ENCODE measurements at regions not wholly inside any gene's neighbourhood (a gene's known extent, or its start where the extent isn't known, plus 50 kb on each side); places are given as distances from the start of the nearest gene placed in this dataset.

- in situ Hi-C loops (cut with MboI) = no loop called here
- Histone ChIP-seq H3K9me2 (ENCODE audit: insufficient read depth) (no peaks in the 10 kb centered on the region), H2AFZ (no peak overlapping the region), H3K79me2 (ENCODE audit: insufficient read depth) (no peaks in the 10 kb centered on the region), H3K36me3 (ENCODE audit: low read depth) (no peaks in the 10 kb centered on the region), H3F3A (ENCODE audit: insufficient read depth) (no peaks in the 10 kb centered on the region), H3K4me3 (no peak overlapping the region), H3K9ac (no peak overlapping the region), H3K4me2 (ENCODE audit: unreplicated experiment) (no peak overlapping the region), H3K27me3 (replicated peaks; ENCODE audit: insufficient read depth) (no peaks in the 10 kb centered on the region), H3K4me1 (ENCODE audit: insufficient read depth) (no peaks in the 10 kb centered on the region), H3K9me3 (ENCODE audit: low read depth) (no peaks in the 10 kb centered on the region), H4K20me1 (ENCODE audit: insufficient read depth) (no peaks in the 10 kb centered on the region), H3K27ac (no peak overlapping the region)
- no peak for DNase-seq
- TF ChIP-seq EZH2 (IDR thresholded peaks at IDR 0.05; ENCODE audit: insufficient read depth, poor library complexity, severe bottlenecking) (no peak), EZH2phosphoT487 (IDR thresholded peaks at IDR 0.05; ENCODE audit: insufficient read depth, low read depth) (no peak)
- WGBS, 2 experiments (ENCODE audit: low coverage in 1 of 2, low lambda C conversion rate in 2 of 2, missing lambda C conversion rate in 2 of 2) = 94 to 97% methylated on average over 2 of the region's 2 CpGs
These were observed 83.3 kb downstream of the ALDH8A1 start for GRCh38 chr6:134866563-134866962.

- TF ChIP-seq EZH2phosphoT487 (IDR thresholded peaks at IDR 0.05; ENCODE audit: insufficient read depth, low read depth) (no peak), EZH2 (IDR thresholded peaks at IDR 0.05; ENCODE audit: insufficient read depth, poor library complexity, severe bottlenecking) (no peak)
- H3K4me3 ChIP-seq = no peak overlapping the region
- H2AFZ ChIP-seq = no peak overlapping the region
- H3K9ac ChIP-seq = no peak overlapping the region
- no peaks in the 10 kb centered on the region for H3K27me3 ChIP-seq (replicated peaks; ENCODE audit: insufficient read depth)
- no peak for DNase-seq
- H3K9me3 ChIP-seq (ENCODE audit: low read depth) = no peaks in the 10 kb centered on the region
- no peaks in the 10 kb centered on the region for H4K20me1 ChIP-seq (ENCODE audit: insufficient read depth)
- no peak overlapping the region for H3K27ac ChIP-seq
- H3K79me2 ChIP-seq (ENCODE audit: insufficient read depth) = no peaks in the 10 kb centered on the region
- WGBS, 2 experiments (ENCODE audit: low coverage in 1 of 2, low lambda C conversion rate in 2 of 2, missing lambda C conversion rate in 2 of 2) = 69 to 74% methylated on average over 3 of the region's 3 CpGs
- in situ Hi-C loops (cut with MboI) = no loop called here
- H3F3A ChIP-seq (ENCODE audit: insufficient read depth) = no peaks in the 10 kb centered on the region
- no peaks in the 10 kb centered on the region for H3K36me3 ChIP-seq (ENCODE audit: low read depth)
- H3K9me2 ChIP-seq (ENCODE audit: insufficient read depth) = no peaks in the 10 kb centered on the region
- H3K4me2 ChIP-seq (ENCODE audit: unreplicated experiment) = no peak overlapping the region
- no peaks in the 10 kb centered on the region for H3K4me1 ChIP-seq (ENCODE audit: insufficient read depth)
These were observed 85.3 kb downstream of the ALDH8A1 start for GRCh38 chr6:134864558-134864957.

DNA sequence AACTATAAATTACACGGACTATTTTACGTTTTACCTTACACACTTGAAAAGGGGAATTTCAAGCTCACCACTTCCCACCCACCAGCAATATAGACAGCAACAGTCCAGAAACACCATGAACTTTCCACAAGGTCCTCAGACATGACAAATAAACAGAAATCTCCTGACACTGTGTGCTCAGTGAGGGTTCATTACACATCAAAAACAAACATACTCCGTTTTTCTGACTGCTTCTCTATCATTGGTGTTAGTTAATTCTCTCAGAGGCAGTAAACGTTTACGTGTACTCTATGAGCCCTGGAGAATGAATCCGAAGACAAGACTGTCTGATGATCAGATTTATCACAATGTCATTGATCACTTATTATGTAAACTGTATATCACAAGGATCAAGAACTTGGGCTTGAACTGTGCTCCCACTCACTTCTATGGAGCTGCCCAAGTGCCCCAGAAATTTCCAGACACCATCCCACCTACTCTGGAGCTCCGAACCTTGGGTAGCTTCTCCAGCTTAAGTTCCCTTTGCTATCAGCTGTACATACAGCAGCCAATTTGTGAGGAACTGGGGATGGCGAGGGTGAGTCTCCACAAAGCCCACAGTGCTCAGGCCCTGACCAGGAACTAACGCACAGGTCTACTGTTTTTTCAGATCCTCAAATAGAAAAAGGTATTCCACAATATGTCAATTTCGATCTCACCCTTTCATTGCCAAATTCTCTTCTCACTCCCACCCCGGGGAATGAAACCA is 86.0 kb downstream of the ALDH8A1 start:
- Histone ChIP-seq H3K9me2 (ENCODE audit: insufficient read depth) (no peaks in the 10 kb centered on the region), H4K20me1 (ENCODE audit: insufficient read depth) (no peaks in the 10 kb centered on the region), H3K9ac (no peak overlapping the region), H3K9me3 (ENCODE audit: low read depth) (no peaks in the 10 kb centered on the region), H3K4me2 (ENCODE audit: unreplicated experiment) (no peak overlapping the region), H3F3A (ENCODE audit: insufficient read depth) (no peaks in the 10 kb centered on the region), H3K27me3 (replicated peaks; ENCODE audit: insufficient read depth) (no peaks in the 10 kb centered on the region), H3K4me3 (no peak overlapping the region), H3K27ac (no peak overlapping the region), H3K4me1 (ENCODE audit: insufficient read depth) (no peaks in the 10 kb centered on the region), H3K79me2 (ENCODE audit: insufficient read depth) (no peaks in the 10 kb centered on the region), H3K36me3 (ENCODE audit: low read depth) (no peaks in the 10 kb centered on the region), H2AFZ (no peak overlapping the region)
- 72 to 73% methylated on average over 11 of the region's 11 CpGs for WGBS, 2 experiments (ENCODE audit: low coverage in 1 of 2, low lambda C conversion rate in 2 of 2, missing lambda C conversion rate in 2 of 2)
- in situ Hi-C loops (cut with MboI) = no loop called here
- TF ChIP-seq EZH2phosphoT487 (IDR thresholded peaks at IDR 0.05; ENCODE audit: insufficient read depth, low read depth) (no peak), EZH2 (IDR thresholded peaks at IDR 0.05; ENCODE audit: insufficient read depth, poor library complexity, severe bottlenecking) (no peak)
- no peak for DNase-seq

- in situ Hi-C loops (cut with MboI) = no loop called here
- no peaks in the 10 kb centered on the region for H3K27me3 ChIP-seq (replicated peaks; ENCODE audit: insufficient read depth)
- no peak overlapping the region for H2AFZ ChIP-seq
- no peak overlapping the region for H3K4me3 ChIP-seq
- WGBS, 2 experiments (ENCODE audit: low coverage in 1 of 2, low lambda C conversion rate in 2 of 2, missing lambda C conversion rate in 2 of 2) = 80 to 86% methylated on average over 3 of the region's 3 CpGs
- DNase-seq = no peak
- TF ChIP-seq EZH2 (IDR thresholded peaks at IDR 0.05; ENCODE audit: insufficient read depth, poor library complexity, severe bottlenecking) (no peak), EZH2phosphoT487 (IDR thresholded peaks at IDR 0.05; ENCODE audit: insufficient read depth, low read depth) (no peak)
- no peaks in the 10 kb centered on the region for H3K79me2 ChIP-seq (ENCODE audit: insufficient read depth)
- H3K9ac ChIP-seq = no peak overlapping the region
- H3K4me1 ChIP-seq (ENCODE audit: insufficient read depth) = peaks cover 19% of the 10 kb centered on the region
- no peak overlapping the region for H3K27ac ChIP-seq
- H3K9me3 ChIP-seq (ENCODE audit: low read depth) = no peaks in the 10 kb centered on the region
- H3K36me3 ChIP-seq (ENCODE audit: low read depth) = no peaks in the 10 kb centered on the region
- no peak overlapping the region for H3K4me2 ChIP-seq (ENCODE audit: unreplicated experiment)
- no peaks in the 10 kb centered on the region for H3K9me2 ChIP-seq (ENCODE audit: insufficient read depth)
- H3F3A ChIP-seq (ENCODE audit: insufficient read depth) = peaks cover 18% of the 10 kb centered on the region
- no peaks in the 10 kb centered on the region for H4K20me1 ChIP-seq (ENCODE audit: insufficient read depth)
These were observed 95.5 kb downstream of the ALDH8A1 start for GRCh38 chr6:134854366-134854765.
